A549 (cell line): ENCODE measurements at regions not wholly inside any gene's neighbourhood (a gene's known extent, or its start where the extent isn't known, plus 50 kb on each side); places are given as distances from the start of the nearest gene placed in this dataset.

Experiments
- ATAC-seq, 2 experiments: fragments of 200-7000 bp in 1 of 2; fragments of >200 bp in 1 of 2; cut with Nextera tagmentation in 1 of 2; cut with Tn5 transposase in 1 of 2; 3 replicates each; pipeline versions ENCODE4 v1.8.0 to v1.9.1; 2018 to 2020; ENCODE audit warnings: mild to moderate bottlenecking in 1 of 2, moderate library complexity in 1 of 2
- CTCF ChIA-PET: fragments of 300-600 bp; sonication (Branson Sonifier 250); formaldehyde crosslinking; extraction: SDS; loops from one replicate; lab custom pipeline; 2021; ENCODE audit warnings: antibody characterized with exemption, inconsistent platforms; lab: Yijun Ruan, JAX
- POLR2A ChIA-PET: fragments of 350-600 bp; formaldehyde crosslinking; extraction: SDS; loops from one replicate; lab custom pipeline; 2021; ENCODE audit warnings: antibody characterized with exemption, inconsistent platforms; lab: Yijun Ruan, JAX
- DNase-seq, 2 experiments: peaks; one replicate each; pipeline versions ENCODE4 v3.0.0 to v3.0.0-alpha.2; 2011 to 2016; ENCODE audit warnings: low read depth in 1 of 2, low spot score in 1 of 2
- FAIRE-seq: peaks from 2 replicates; lab custom pipeline; 2011; peaks lifted over from hg19 to GRCh38; lab: Jason Lieb, UNC
- H3K27ac ChIP-seq, 2 experiments: fragments of >200 bp; sonication (Bioruptor Twin); formaldehyde crosslinking; 3 replicates each; pipeline ENCODE4 v1.5.1; 2016 to 2017
- H3K4me1 ChIP-seq: fragments of >200 bp; sonication (Bioruptor Twin); formaldehyde crosslinking; 3 replicates; pipeline ENCODE4 v1.6.1; 2016
- H3K4me2 ChIP-seq: fragments of >200 bp; sonication (Bioruptor Twin); formaldehyde crosslinking; 3 replicates; pipeline ENCODE4 v1.6.1; 2016
- H3K4me3 ChIP-seq: fragments of >200 bp; sonication (Bioruptor Twin); formaldehyde crosslinking; 3 replicates; pipeline ENCODE4 v1.5.1; 2016
- H3K9me3 ChIP-seq: fragments of >200 bp; sonication (Bioruptor Twin); formaldehyde crosslinking; 3 replicates; pipeline ENCODE4 v1.6.1; 2016
- BHLHE40 ChIP-seq: IDR thresholded peaks from 2 replicates; pipeline ENCODE4 v1.6.1; 2012; ENCODE audit warnings: low read depth, low read length, inconsistent platforms
- CBX2 ChIP-seq: fragments of 200-600 bp; sonication (generic); IDR thresholded peaks from 2 replicates; pipeline ENCODE4 v1.6.1; 2016; ENCODE audit warnings: low read depth, mild to moderate bottlenecking, borderline replicate concordance
- CEBPB ChIP-seq, 2 experiments: fragments of >200 bp in 1 of 2; sonication (Bioruptor Twin) in 1 of 2; formaldehyde crosslinking in 1 of 2; IDR thresholded peaks; 2 replicates each; pipeline ENCODE4 v1.6.1; 2012 to 2016
- EHF ChIP-seq: fragments of 250-450 bp; sonication (Bioruptor Pico); IDR thresholded peaks from 2 replicates; pipeline ENCODE4 v1.5.0; 2020; ENCODE audit warnings: mild to moderate bottlenecking
- EP300 ChIP-seq, 2 experiments: fragments of >200 bp; sonication (Bioruptor Twin); formaldehyde crosslinking; IDR thresholded peaks; 2 replicates in 1 of 2; 3 replicates in 1 of 2; pipeline ENCODE4 v1.6.1; 2016 to 2017
- ESRRA ChIP-seq: fragments of 150-350 bp; IDR thresholded peaks from 2 replicates; pipeline ENCODE4 v1.6.1; 2014; ENCODE audit warnings: mild to moderate bottlenecking, low read length, borderline replicate concordance
- FOXS1 ChIP-seq: fragments of 250-450 bp; sonication (Bioruptor Pico); IDR thresholded peaks from 2 replicates; pipeline ENCODE4 v1.5.0; 2020; ENCODE audit warnings: mild to moderate bottlenecking, moderate library complexity
- GATA3 ChIP-seq: IDR thresholded peaks from 2 replicates; pipeline ENCODE4 v1.6.1; 2012; ENCODE audit warnings: borderline replicate concordance
- HDAC2 ChIP-seq: fragments of 200-600 bp; sonication (generic); IDR thresholded peaks from 2 replicates; pipeline ENCODE4 v1.6.1; 2016
- HOXA7 ChIP-seq: fragments of 250-450 bp; sonication (Bioruptor Pico); IDR thresholded peaks from 2 replicates; pipeline ENCODE4 v1.5.0; 2020; ENCODE audit warnings: mild to moderate bottlenecking, moderate library complexity
- HOXB13 ChIP-seq: fragments of 250-450 bp; sonication (Bioruptor Pico); IDR thresholded peaks from 2 replicates; pipeline ENCODE4 v1.5.0; 2020; ENCODE audit warnings: low read depth, mild to moderate bottlenecking, moderate library complexity
- HOXB5 ChIP-seq: fragments of 250-450 bp; sonication (Bioruptor Pico); IDR thresholded peaks from 2 replicates; pipeline ENCODE4 v1.5.0; 2020; ENCODE audit warnings: mild to moderate bottlenecking, moderate library complexity
- JUN ChIP-seq, 2 experiments: fragments of >200 bp; sonication (Bioruptor Twin); formaldehyde crosslinking; IDR thresholded peaks; 2 replicates in 1 of 2; 3 replicates in 1 of 2; pipeline ENCODE4 v1.6.1; 2016 to 2017
- MAZ ChIP-seq: fragments of 150-350 bp; IDR thresholded peaks from 2 replicates; pipeline ENCODE4 v1.6.1; 2014; ENCODE audit warnings: antibody characterized with exemption, low read depth, low read length, borderline replicate concordance
- NFE2L2 ChIP-seq: fragments of 150-350 bp; conservative IDR thresholded peaks from 2 replicates; pipeline ENCODE4 v1.6.1; 2014; ENCODE audit warnings: low read length
- NPAS2 ChIP-seq: fragments of 250-450 bp; sonication (Bioruptor Pico); IDR thresholded peaks from 2 replicates; pipeline ENCODE4 v1.8.0; 2022; ENCODE audit warnings: mild to moderate bottlenecking, moderate library complexity, borderline replicate concordance
- POLR2A ChIP-seq: IDR thresholded peaks from 2 replicates; pipeline ENCODE4 v1.6.1; 2012; ENCODE audit warnings: mild to moderate bottlenecking, low read length
- RAD21 ChIP-seq, 2 experiments: fragments of >200 bp in 1 of 2; sonication (Bioruptor Twin) in 1 of 2; formaldehyde crosslinking in 1 of 2; IDR thresholded peaks in 1 of 2; conservative IDR thresholded peaks in 1 of 2; 2 replicates in 1 of 2; 3 replicates in 1 of 2; pipeline ENCODE4 v1.6.1; 2012 to 2018; ENCODE audit warnings: inconsistent platforms in 1 of 2
- RARB ChIP-seq: fragments of 250-450 bp; sonication (Bioruptor Pico); IDR thresholded peaks from 2 replicates; pipeline ENCODE4 v1.8.0; 2021; ENCODE audit warnings: mild to moderate bottlenecking, moderate library complexity
- RFX5 ChIP-seq: fragments of 450-650 bp; IDR thresholded peaks from 2 replicates; pipeline ENCODE4 v1.7.1; 2014; ENCODE audit warnings: antibody characterized with exemption, mild to moderate bottlenecking, moderate library complexity
- ZC3H11A ChIP-seq: fragments of 450-650 bp; IDR thresholded peaks from 2 replicates; pipeline ENCODE4 v1.6.1; 2014; ENCODE audit warnings: antibody characterized with exemption, mild to moderate bottlenecking
- ZFP36 ChIP-seq: fragments of 450-650 bp; IDR thresholded peaks from 2 replicates; pipeline ENCODE4 v1.6.1; 2014; ENCODE audit warnings: borderline replicate concordance; ENCODE audit not compliant: partially characterized antibody
- ZNF302 ChIP-seq: fragments of 250-450 bp; sonication (Bioruptor Pico); IDR thresholded peaks from 2 replicates; pipeline ENCODE4 v1.9.0; 2021; ENCODE audit warnings: inconsistent platforms, mild to moderate bottlenecking, moderate library complexity
- WGBS: methylation state at CpG from one replicate; pipeline ENCODE4 v1.1.6; 2017; ENCODE audit errors: missing lambda C conversion rate; 5-methylcytosine and 5-hydroxymethylcytosine counted together
- TF ChIP-seq, protein P1 (sequence below): fragments of 450-650 bp; IDR thresholded peaks from 2 replicates; pipeline ENCODE4 v1.6.1; 2014; ENCODE audit warnings: antibody characterized with exemption
- TF ChIP-seq, protein P2 (sequence below): IDR thresholded peaks from 2 replicates; pipeline ENCODE4 v1.6.1; 2012
- TF ChIP-seq, protein P3 (sequence below): fragments of 250-450 bp; sonication (Bioruptor Pico); IDR thresholded peaks from 2 replicates; pipeline ENCODE4 v1.5.0; 2020; ENCODE audit warnings: low read depth, mild to moderate bottlenecking, moderate library complexity
- TF ChIP-seq, protein P4 (sequence below): IDR thresholded peaks from 2 replicates; pipeline ENCODE4 v1.6.1; 2012; ENCODE audit warnings: low read depth, borderline replicate concordance
- TF ChIP-seq, protein P5 (sequence below): fragments of 200-600 bp; sonication (generic); IDR thresholded peaks from 2 replicates; pipeline ENCODE4 v1.6.1; 2016; ENCODE audit warnings: antibody characterized with exemption, mild to moderate bottlenecking, moderate library complexity

DNA sequence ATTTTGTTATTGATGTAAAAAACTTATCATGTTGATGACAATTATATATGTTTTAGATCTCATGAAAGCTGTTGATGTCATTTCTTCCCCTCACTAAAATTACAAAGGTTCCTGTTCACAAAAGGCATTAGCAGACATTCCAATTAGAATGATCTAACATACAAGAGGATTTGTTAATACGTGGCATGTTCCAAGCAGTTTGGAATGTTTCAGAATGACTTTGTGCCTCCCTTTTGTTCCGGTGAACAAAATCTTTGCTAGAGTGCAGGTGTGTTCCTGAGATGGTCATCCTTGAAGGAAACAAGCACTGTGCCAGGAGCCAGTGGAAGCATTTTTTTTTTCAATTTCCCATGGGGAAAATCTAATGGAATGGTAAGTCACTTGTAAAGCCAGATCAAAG, 108.0 kb upstream of the KCTD3 start:
- ATAC-seq (no peak), FAIRE-seq (no peak), DNase-seq (no peak)
- H3K27ac ChIP-seq: no peak overlapping the region
- no peaks in the 10 kb centered on the region for H3K4me1 ChIP-seq
- POLR2A ChIA-PET: no interaction called here
- CTCF ChIA-PET: no interaction called here
- WGBS: 26% methylated on average over 2 of the region's 2 CpGs
- H3K4me2 ChIP-seq: no peak overlapping the region
- no peaks in the 10 kb centered on the region for H3K9me3 ChIP-seq
- no peak overlapping the region for H3K4me3 ChIP-seq
- no peak for TF ChIP-seq RARB

DNA sequence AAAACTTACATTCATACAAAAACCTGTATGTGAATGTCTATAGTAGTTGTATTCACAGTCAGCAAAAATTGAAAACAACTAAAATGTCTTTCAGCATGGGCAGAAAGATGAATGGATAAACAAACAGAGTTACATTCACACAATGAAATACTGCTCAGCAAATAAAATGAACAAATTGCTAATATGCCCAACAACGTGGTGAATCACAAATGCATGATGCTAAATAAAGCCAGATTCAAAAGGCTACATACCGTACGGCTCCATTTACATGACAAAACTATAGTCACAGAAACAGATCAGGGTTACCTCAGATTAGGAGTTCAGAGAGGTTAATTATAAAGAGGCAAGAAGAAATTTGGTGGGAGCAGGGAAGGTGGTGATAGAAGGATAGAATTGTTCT, 100.7 kb upstream of the KCTD3 start:
- no peaks in the 10 kb centered on the region for H3K4me1 ChIP-seq
- TF ChIP-seq, protein P1, sequence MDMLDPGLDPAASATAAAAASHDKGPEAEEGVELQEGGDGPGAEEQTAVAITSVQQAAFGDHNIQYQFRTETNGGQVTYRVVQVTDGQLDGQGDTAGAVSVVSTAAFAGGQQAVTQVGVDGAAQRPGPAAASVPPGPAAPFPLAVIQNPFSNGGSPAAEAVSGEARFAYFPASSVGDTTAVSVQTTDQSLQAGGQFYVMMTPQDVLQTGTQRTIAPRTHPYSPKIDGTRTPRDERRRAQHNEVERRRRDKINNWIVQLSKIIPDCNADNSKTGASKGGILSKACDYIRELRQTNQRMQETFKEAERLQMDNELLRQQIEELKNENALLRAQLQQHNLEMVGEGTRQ: no peak
- no peak for TF ChIP-seq HOXB5 (CRISPR knock-in tag)
- TF ChIP-seq ZNF302 (CRISPR knock-in tag): no peak
- TF ChIP-seq, protein P2, sequence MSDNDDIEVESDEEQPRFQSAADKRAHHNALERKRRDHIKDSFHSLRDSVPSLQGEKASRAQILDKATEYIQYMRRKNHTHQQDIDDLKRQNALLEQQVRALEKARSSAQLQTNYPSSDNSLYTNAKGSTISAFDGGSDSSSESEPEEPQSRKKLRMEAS: no peak
- no peak for TF ChIP-seq NPAS2 (CRISPR knock-in tag)
- no peak for TF ChIP-seq BHLHE40
- TF ChIP-seq NFE2L2: no peak
- TF ChIP-seq POLR2A: no peak
- no peak for TF ChIP-seq CEBPB (IDR thresholded peaks at IDR 0.05)
- TF ChIP-seq GATA3: no peak
- TF ChIP-seq EP300 (IDR thresholded peaks at IDR 0.05): no peak
- TF ChIP-seq JUN (IDR thresholded peaks at IDR 0.05): no peak
- TF ChIP-seq ZC3H11A: no peak
- no peak for TF ChIP-seq ZFP36
- no peak for TF ChIP-seq HDAC2
- TF ChIP-seq HOXB13 (CRISPR knock-in tag): no peak
- no peak for TF ChIP-seq MAZ
- TF ChIP-seq HOXA7 (CRISPR knock-in tag): no peak
- TF ChIP-seq, protein P3, sequence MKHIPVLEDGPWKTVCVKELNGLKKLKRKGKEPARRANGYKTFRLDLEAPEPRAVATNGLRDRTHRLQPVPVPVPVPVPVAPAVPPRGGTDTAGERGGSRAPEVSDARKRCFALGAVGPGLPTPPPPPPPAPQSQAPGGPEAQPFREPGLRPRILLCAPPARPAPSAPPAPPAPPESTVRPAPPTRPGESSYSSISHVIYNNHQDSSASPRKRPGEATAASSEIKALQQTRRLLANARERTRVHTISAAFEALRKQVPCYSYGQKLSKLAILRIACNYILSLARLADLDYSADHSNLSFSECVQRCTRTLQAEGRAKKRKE (CRISPR knock-in tag): no peak
- ChIA-PET CTCF (no interaction called here), POLR2A (no interaction called here)
- H3K9me3 ChIP-seq: no peaks in the 10 kb centered on the region
- no peak overlapping the region for H3K4me3 ChIP-seq
- no peak for FAIRE-seq
- WGBS: 48% methylated on average over 3 of the region's 3 CpGs
- H3K4me2 ChIP-seq: no peak overlapping the region
- ATAC-seq: no peak
- H3K27ac ChIP-seq: no peak overlapping the region
- no peak for DNase-seq

DNA sequence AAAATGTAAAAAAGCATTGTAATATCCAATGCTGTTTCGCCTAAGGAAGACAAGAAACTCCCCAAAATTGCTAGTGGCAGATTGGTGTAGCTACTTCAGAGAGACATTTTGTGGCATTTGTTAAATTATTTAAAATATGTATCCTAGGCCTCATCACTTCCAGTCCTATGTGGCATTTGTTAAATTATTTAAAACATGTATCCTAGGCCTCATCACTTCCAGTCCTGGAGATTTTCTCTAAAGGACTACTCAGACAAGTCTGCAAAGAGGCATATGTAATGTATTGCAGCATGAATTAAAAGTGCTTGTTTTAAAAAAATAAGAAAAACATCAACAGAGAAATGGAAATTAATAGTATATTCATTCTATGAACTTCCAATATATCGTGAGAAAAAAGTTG, 95.6 kb upstream of the KCTD3 start:
- DNase-seq (no peak), FAIRE-seq (no peak), ATAC-seq (no peak)
- POLR2A ChIA-PET: no interaction called here
- H3K4me2 ChIP-seq: no peak overlapping the region
- no peaks in the 10 kb centered on the region for H3K4me1 ChIP-seq
- no peak overlapping the region for H3K27ac ChIP-seq
- CTCF ChIA-PET: no interaction called here
- H3K4me3 ChIP-seq: no peak overlapping the region
- H3K9me3 ChIP-seq: no peaks in the 10 kb centered on the region
- 10% methylated on average over 2 of the region's 2 CpGs for WGBS
- no peak for TF ChIP-seq EHF
- TF ChIP-seq ESRRA: no peak
- TF ChIP-seq, protein P4, sequence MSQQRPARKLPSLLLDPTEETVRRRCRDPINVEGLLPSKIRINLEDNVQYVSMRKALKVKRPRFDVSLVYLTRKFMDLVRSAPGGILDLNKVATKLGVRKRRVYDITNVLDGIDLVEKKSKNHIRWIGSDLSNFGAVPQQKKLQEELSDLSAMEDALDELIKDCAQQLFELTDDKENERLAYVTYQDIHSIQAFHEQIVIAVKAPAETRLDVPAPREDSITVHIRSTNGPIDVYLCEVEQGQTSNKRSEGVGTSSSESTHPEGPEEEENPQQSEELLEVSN: no peak
- no peak for TF ChIP-seq CEBPB (IDR thresholded peaks at IDR 0.05)
- TF ChIP-seq CBX2: no peak
- TF ChIP-seq NPAS2 (CRISPR knock-in tag): no peak
- TF ChIP-seq RFX5: no peak
- TF ChIP-seq, protein P1: no peak
- TF ChIP-seq, protein P5, sequence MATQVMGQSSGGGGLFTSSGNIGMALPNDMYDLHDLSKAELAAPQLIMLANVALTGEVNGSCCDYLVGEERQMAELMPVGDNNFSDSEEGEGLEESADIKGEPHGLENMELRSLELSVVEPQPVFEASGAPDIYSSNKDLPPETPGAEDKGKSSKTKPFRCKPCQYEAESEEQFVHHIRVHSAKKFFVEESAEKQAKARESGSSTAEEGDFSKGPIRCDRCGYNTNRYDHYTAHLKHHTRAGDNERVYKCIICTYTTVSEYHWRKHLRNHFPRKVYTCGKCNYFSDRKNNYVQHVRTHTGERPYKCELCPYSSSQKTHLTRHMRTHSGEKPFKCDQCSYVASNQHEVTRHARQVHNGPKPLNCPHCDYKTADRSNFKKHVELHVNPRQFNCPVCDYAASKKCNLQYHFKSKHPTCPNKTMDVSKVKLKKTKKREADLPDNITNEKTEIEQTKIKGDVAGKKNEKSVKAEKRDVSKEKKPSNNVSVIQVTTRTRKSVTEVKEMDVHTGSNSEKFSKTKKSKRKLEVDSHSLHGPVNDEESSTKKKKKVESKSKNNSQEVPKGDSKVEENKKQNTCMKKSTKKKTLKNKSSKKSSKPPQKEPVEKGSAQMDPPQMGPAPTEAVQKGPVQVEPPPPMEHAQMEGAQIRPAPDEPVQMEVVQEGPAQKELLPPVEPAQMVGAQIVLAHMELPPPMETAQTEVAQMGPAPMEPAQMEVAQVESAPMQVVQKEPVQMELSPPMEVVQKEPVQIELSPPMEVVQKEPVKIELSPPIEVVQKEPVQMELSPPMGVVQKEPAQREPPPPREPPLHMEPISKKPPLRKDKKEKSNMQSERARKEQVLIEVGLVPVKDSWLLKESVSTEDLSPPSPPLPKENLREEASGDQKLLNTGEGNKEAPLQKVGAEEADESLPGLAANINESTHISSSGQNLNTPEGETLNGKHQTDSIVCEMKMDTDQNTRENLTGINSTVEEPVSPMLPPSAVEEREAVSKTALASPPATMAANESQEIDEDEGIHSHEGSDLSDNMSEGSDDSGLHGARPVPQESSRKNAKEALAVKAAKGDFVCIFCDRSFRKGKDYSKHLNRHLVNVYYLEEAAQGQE: no peak
- TF ChIP-seq FOXS1: no peak
- no peak for TF ChIP-seq HOXB13 (CRISPR knock-in tag)
- TF ChIP-seq RAD21 (conservative IDR thresholded peaks at IDR 0.05 in 1 of 2, IDR thresholded peaks at IDR 0.05 in 1 of 2): no peak
- TF ChIP-seq NFE2L2: no peak
- TF ChIP-seq BHLHE40: no peak
